Choroid plexus epithelial cell (primary cell): ENCODE measurements at regions not wholly inside any gene's neighbourhood (a gene's known extent, or its start where the extent isn't known, plus 50 kb on each side); places are given as distances from the start of the nearest gene placed in this dataset.

Experiments used
- DNase-seq: peaks from one replicate; pipeline ENCODE4 v3.0.0-alpha.2; 2010; ENCODE audit warnings: low read depth
- H3K4me3 ChIP-seq: 2 replicates; pipeline ENCODE4 v1.5.1; 2011; ENCODE audit warnings: low read depth, mild to moderate bottlenecking, control low read depth, low read length, moderate library complexity
- CTCF ChIP-seq: conservative IDR thresholded peaks from 2 replicates; pipeline ENCODE4 v1.5.1; 2011; ENCODE audit warnings: low read depth, mild to moderate bottlenecking, control low read depth, inconsistent platforms, low read length, moderate library complexity

GRCh38 chr13:72590091-72590740 lies 137.2 kb downstream of the MZT1 start:
- no peak for DNase-seq

GRCh38 chr13:72586518-72586917 lies 140.9 kb downstream of the MZT1 start:
- DNase-seq: peak; percentile 57
- no peak for TF ChIP-seq CTCF
- H3K4me3 ChIP-seq: no peak overlapping the region

More at GRCh38 chr13:72590091-72590740, 137.2 kb downstream of the MZT1 start:
- no peak overlapping the region for H3K4me3 ChIP-seq
- TF ChIP-seq CTCF: no peak

GRCh38 chr13:72585254-72585653 lies 142.2 kb downstream of the MZT1 start:
- DNase-seq: peak; percentile 4
- no peak overlapping the region for H3K4me3 ChIP-seq
- TF ChIP-seq CTCF: no peak

- H3K4me3 ChIP-seq: no peak overlapping the region
- no peak for TF ChIP-seq CTCF
- no peak for DNase-seq
These were observed 156.2 kb downstream of the MZT1 start for GRCh38 chr13:72571191-72571590.

GRCh38 chr13:72570019-72570418 lies 157.4 kb downstream of the MZT1 start:
- peak; percentile 5 for DNase-seq
- no peak for TF ChIP-seq CTCF
- H3K4me3 ChIP-seq: no peak overlapping the region

- H3K4me3 ChIP-seq: no peak overlapping the region
- TF ChIP-seq CTCF: no peak
- no peak for DNase-seq
These were observed 159.9 kb downstream of the MZT1 start for GRCh38 chr13:72567566-72567965.

GRCh38 chr13:72566526-72566925 lies 160.9 kb downstream of the MZT1 start:
- TF ChIP-seq CTCF: no peak
- no peak overlapping the region for H3K4me3 ChIP-seq
- DNase-seq: no peak
